GM12865 (cell line): ENCODE measurements at regions not wholly inside any gene's neighbourhood (a gene's known extent, or its start where the extent isn't known, plus 50 kb on each side); places are given as distances from the start of the nearest gene placed in this dataset.
"Not testable (repeated sequence)": the region's sequence is repeated elsewhere in the genome, so short reads cannot be mapped to it uniquely, and the experiment has no call there.

Source experiments
- DNase-seq: peaks from one replicate; pipeline ENCODE4 v3.0.0; 2010; ENCODE audit warnings: low read depth
- H3K4me3 ChIP-seq: 2 replicates; pipeline ENCODE4 v1.5.1; 2011; ENCODE audit warnings: mild to moderate bottlenecking, low read depth, low read length, control low read depth

DNA sequence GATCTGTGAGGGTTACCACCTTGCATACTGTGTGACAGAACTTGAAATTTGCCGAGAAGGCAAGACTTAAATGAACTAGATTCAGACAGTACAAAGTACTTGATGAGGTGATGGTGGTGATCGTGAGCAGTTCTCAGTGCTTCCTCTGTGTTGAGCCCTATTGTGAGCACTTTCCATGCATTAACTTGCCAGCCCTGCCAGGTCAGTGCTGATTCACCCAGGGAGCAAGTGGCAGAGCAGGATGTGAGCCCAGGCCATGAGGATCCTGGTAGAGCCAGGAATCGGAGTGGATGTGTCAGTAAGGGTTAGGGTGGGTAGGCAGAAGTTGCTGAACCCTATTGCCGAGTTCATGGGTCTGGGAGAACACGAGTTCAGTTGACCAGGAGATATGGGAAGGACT lies 4545.7 kb upstream of the TPTE start:
- not testable (repeated sequence) for DNase-seq, H3K4me3 ChIP-seq

DNA sequence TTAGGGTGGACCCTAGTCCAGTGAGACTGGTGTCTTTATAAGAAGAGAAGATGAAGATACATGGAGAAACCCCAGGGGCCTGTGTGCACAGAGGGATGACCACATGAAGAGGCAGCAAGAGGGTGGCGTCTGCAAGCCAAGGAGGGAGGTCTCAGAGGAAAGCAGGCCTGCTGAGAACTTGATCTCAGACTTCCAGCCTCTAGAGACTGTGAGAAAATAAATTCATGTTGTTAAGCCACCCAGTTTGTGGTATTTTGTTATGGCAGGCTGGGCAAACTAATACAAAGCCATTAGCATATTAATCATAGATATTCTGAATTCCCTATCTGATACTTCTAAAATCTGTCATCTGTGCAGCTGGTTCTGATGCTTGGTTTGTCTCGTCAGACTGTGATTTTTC lies 4523.8 kb upstream of the TPTE start:
- H3K4me3 ChIP-seq, DNase-seq: not testable (repeated sequence)

DNA sequence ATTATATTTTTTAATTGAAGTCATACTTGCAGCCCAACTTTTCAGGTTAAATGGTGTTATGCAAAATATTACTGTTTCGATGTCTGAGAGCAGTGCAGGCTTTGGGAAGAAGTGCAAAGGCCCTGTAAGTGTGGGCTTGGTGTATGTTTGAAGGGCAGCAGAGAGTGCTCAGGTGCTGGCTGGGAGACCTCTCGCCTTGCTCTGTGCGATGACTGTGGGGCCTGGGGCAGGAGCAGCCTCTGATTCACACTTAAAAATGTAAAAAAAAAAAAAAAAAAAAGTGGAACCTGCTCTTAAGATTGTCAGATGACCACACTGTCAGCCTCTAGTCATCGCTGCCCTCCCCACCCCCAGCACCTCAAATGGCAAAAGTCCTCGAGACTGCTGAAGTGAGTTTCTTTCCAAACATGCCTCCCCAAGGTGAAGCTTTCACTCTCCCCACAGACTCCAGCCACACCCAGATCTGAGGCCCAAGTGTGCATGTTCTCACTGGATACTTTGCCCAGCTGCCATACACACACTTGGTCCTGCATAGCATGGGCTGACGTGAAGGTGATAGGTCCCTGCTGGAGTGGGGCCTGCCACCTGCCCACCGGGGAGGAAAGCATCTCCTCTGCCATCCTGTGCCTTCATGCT lies 4505.8 kb upstream of the TPTE start:
- DNase-seq, H3K4me3 ChIP-seq: not testable (repeated sequence)

DNA sequence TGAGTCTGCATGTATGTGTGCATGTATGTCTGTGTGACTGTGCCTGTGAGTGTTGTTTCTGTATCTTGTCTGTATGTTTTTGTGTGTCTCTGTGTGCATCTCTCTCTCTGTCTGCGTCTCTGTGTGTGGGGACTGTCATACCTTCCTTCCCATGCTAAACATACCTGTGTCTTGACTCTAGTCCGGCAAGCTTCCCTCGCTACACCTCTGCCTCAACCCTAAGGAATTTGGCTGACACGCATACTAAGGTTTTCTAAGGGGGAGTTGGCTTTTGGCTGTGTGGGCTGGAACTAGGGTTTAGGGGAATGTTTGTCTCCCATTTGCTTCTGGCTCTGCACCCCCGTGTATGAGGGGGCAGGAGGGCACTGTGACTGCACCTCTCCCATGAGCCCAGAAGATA lies 4500.9 kb upstream of the TPTE start:
- H3K4me3 ChIP-seq, DNase-seq: not testable (repeated sequence)

DNA sequence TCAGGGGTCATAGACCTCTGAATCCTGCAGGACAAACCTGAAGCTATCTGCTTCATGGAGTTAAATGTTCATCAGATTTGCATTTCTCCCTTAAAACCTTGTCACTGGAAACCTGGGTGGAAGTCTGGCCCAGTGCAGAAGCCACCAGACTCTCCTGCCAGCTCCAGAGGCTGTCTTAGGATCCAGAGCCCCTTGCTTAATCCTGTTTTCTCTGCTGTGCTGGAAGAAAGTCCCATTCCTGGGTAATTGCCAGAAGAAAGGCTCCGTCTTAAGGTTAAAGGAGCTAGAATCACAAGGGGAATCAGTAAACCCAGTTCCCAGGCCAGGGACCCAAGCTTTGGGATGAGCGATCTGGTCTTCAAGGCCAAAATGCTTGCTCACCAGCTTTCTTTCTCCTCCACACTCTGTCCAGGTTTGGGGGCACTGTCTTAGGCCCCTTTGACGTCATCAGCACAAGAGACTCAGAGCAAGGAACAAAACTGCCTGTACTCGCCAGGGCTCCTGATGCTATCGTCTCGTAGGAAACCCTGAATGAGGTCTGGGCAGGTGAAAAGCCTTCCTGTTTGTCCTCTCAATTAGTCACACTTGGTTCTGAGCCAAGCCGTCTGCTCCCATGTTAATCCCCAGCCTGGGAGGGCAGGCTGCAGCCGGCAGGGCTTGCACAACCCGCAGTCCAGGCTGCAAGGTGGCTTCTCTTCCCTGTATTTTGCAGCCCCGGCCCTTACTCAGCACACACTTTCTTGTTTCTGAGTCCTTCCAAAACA lies 4500.2 kb upstream of the TPTE start:
- DNase-seq, H3K4me3 ChIP-seq: not testable (repeated sequence)

DNA sequence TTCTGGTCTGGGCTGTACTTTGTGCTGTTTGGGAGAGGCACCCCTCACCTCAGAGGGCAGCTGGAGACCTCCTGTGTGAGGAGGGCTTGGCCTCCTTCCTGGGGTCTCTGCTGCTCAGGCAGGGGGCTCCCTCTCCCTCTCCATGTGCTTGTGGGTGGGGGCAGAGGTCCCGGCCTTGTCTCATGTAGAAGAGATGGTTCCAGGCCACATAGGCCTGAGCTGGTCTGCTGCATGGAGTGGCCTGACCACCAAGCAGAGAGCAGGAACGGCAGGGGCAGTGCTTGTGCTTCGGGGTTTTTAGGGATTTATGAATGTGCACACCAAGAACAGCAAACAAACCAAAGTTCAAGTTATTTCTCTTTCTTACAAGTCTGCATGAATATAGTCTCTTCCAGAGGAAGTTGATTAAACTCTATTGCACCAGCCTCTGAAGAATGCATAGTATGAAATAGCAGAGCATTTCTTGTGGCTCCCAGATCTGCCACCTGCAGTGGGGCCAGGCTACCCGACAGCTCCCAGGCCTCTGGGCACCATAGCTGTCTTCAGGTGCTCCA lies 4499.6 kb upstream of the TPTE start:
- H3K4me3 ChIP-seq, DNase-seq: not testable (repeated sequence)

DNA sequence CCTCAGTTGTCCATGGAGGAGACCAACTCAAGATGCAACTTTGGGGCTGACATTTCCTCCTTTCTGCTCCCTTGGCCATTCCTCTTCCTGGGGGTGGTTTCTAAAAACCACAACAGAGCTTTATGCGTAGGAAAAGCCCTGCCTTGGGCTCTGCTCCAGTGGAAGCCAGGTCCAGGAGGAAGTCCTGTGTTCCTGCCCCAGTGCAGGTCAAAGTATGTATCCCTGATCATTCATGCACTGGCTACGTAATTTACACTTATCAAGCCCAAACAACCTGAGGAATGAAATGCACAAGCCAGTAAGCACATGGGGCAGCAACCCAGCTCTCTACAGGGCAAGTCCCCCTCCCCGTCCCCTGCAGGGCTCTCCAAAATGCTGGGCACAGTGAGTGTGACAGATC lies 4498.1 kb upstream of the TPTE start:
- not testable (repeated sequence) for DNase-seq

DNA sequence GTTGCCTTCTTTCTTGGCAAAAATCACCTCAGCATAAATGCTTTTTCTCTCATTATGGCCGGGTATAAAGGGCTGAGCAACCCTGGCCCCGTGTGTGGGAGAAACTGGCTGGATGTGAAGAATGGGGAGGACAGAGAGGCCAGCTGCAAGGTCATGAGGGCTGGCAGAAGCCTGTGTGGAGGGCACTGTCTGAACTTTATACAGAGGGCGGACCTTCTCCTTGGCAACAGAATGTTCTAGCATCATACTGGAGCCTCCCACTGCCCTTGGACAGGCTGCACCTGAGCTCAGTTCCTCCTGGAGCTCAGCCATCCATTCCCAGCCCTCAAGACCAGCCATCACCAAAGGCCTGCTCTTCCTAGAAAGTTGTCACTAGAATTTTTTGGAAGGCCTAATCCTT lies 4496.2 kb upstream of the TPTE start:
- not testable (repeated sequence) for H3K4me3 ChIP-seq, DNase-seq

More for the DNA sequence above, 4498.1 kb upstream of the TPTE start:
- H3K4me3 ChIP-seq = not testable (repeated sequence)

DNA sequence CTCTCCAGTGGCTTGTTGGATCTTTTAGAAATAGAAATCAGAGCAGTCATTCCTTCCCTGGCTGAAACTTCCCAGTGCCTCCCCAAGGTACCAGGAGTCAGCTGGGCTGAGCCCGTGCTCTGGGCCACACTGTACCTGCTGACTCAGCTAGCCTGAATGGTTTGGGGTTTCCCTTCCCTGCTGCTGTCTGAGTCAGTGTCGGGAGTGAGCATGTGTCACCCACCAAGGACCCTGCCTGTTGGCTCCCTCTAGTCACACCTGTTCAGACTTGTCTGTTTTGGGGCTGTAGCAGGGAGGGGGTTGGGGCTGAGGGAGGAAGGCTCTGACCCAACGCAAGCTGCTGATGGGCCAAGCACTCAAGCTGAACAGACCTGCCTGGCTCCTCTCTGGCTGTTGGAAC lies 4493.9 kb upstream of the TPTE start:
- DNase-seq, H3K4me3 ChIP-seq: not testable (repeated sequence)

DNA sequence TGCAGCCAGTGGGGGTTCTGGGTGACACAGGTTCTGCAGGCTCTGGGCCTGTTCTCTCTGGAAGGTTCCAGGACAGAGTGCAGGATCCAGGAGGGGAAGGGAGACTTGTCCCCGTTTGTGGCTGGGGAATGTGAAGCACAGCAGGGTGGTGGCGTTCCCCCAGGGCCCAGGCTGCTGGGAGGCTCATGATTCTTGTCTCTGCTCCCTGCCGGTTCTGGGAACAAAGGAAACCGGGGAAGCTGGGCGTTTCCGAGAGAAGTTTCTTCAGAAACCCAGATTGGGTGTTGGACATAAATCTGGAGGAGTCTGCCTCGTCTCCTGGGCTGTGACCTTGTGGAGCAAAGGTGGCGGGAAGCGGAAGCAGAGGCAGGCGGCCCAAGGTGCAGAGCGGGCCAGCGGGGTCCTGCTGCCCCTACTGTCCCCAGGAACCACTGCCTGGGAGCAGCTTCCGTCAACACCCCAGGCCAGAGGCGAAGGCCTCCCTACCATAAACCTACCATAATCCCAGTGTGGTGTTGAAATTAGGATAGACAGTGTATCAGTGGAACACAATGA lies 4487.2 kb upstream of the TPTE start:
- not testable (repeated sequence) for DNase-seq, H3K4me3 ChIP-seq

DNA sequence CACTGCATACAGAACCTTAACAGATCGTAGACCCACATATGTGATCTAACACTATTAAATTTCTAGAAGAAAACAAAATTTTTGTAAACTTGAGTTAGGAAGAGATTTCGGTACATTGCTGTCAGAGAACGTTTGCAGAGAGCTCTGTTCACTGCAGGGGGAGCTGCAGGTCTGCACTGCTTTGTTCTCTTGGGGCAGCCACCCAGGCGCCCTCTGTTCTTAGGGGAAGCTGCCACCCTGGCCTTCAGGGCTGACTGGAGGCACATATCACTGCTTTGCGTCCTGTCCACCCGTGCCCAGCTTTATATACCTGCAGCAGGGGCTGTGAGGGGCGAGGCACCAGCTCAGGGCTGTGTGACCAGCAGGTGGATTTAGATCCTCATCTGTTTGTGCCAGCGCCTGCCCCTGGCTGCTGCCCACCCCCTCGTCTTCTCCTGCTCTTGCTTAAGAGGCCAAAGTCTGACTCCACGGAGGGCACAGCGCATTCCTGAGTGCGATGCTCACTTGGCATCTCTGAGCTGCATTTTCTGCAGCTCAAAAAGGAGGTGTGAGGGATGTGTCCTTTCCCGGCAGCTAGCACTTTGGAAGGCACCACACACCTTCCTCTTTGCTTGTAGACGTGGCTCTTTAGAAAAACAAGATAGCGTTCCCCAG lies 4486.4 kb upstream of the TPTE start:
- not testable (repeated sequence) for DNase-seq, H3K4me3 ChIP-seq

DNA sequence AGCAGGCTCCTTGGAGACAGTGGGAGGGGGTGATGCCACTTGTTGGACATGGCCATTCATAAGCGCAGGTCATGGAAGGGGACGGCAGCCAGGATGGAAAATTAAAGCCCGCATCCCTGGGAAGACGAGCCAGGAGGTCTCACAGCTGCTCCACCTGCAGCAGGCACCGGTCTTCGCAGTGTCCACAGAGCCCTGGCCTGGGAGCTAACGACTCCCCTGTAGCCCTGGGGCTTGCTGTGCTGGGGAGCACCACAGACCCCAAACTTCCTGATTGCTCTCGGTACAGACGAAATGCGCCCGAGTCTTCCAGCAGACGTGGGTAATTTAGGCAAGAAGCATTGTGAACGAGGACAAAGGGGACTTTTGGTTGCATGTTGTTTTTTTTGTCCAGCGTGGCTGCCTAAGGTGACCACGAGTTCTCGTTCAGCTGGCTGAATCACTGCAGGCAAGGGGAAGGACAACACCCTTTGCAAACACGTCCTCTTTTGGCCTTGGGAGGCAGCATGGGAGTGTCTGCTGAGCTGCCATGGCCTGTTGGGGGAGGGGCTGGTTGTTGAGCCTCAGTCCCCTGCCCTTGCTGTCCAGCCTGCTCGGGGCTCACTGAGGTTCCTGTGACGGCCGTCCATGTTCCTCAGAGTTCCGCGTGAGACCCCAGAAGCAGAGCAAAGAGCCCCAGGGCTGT lies 4485.8 kb upstream of the TPTE start:
- DNase-seq, H3K4me3 ChIP-seq: not testable (repeated sequence)

DNA sequence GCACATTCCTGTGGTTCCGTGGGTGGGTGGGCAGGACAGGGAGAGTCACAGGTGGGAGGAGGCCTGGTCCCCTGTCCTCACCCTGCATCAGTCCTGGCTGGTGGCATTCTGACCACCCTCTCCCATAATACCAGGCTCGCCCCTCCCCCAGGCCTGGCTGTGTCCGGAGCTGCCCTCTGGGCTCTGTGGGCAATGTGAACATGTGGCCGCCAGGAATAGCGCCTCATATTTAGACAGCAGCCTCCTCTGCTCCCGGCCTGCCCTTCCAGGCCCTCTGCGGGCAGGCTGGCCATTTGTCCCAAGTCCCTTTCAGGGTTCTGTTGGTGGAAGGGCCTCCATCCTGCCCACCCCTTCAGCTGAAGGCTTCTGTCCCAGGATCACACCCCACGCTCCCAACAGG lies 4482.2 kb upstream of the TPTE start:
- not testable (repeated sequence) for DNase-seq, H3K4me3 ChIP-seq

DNA sequence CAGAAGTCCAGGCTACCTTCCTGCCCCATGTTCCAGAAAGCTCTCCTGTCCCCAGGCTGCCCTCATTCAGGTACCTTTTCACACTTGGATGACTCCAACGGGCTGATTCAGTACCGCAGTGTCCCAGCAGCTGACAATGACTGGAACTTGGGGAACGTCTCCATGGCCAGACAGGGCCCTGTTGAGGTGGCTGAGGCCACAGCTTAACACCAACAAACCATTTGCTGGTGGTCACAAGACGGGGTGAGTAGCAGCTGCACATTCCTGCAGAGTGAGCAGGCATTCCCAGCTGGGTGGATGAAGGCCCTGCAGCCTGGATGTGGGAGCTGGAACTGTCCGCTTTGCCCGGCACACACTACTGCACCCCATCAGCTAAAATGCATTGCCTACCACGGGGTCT lies 4481.3 kb upstream of the TPTE start:
- not testable (repeated sequence) for DNase-seq, H3K4me3 ChIP-seq

DNA sequence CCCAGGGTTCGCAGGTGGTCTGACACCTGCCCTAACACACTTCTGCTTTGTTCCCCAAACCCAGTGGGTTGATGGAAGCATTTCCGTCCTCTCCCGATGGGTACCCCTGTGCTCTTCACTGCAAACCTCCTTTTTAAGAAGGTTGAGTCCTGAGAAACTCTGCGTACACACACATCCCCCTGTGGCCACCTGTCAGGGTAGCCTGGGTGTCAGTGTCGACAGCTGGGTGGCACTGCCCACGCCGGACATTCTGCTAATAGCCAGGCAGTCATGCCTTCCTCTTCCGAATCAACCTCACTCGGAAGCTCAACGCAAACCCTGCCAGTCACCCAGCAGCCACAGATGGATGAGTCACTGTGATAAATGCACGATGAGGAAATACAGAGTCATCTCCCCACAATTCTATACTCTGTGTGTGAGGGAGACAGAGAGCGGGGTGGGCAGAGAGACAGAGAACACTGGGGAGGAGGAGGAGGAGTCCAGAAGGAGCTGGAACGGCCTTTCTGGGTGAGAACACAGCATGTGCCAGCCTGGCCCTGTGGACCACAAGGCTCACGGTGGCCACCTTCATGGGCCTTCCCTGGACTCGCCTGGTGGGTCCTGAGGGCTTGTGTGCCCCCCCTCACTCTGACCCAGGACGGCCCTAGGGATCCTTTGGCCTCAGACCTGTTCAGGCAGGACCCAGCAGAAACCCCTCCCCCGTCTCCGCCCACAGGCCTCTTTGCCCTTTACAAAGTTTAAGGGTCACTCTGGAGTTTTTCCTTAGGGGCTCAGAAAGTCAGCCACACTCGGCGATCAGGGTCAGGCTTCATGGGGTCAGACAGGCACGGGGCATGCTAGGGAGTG lies 4477.7 kb upstream of the TPTE start:
- not testable (repeated sequence) for H3K4me3 ChIP-seq, DNase-seq

DNA sequence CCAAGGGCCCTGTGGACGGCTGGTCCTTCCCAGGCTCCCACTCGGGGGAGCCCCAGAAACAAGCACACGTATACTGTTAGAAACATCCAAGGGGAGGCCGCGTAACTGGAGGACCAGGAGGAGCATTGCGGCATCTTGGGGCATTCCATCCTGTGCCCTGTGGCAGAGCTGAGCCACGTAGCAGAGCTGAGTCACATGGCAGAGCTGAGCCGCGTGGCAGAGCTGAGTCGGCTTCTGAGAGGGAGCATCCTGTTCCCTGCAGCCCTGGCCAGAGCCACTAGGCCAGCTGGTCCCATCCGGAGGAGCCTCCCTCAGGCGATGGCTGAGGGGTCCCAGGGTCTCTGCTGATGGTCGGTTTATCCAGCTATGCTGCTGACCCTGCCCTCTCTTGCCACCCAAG lies 4476.7 kb upstream of the TPTE start:
- not testable (repeated sequence) for H3K4me3 ChIP-seq, DNase-seq

DNA sequence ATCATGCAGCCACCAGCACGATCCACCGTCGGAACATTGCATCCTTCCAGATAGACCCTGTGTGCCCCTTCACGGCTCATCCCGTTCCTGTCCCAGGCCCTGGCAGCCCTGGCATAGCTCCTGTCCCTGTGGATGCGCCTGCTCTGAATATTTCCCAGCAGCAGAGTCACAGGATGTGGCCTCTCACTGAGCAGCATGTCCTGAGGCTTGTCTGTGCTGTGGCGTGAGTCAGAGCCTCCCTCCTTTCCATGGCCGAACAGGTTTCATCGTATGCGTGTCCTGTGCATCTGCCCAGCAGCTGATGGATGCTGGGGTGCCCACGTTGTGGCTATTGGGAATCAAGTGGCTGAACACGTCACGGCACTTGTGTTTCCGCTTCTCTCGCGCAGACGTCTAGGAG lies 4471.5 kb upstream of the TPTE start:
- not testable (repeated sequence) for DNase-seq, H3K4me3 ChIP-seq

DNA sequence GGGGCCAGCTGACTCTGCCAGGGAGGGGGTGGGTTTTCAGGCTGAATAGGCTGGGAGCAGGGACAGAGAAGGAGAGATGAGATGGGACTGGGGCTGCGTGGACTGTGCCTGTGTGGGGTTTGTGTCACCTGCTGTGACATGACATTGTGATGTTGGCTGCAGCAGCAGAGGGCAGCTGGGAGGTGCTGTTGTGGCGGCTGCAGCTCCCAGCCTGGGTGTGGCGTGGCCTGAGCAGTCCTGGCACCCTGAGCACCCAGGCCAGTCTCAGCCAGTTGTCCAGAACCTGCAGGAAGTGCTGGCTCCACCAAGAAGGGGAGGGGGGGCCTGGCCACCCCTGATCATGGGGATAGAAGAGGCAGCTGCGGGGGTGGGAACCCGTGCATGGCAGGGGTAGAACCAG lies 4469.3 kb upstream of the TPTE start:
- not testable (repeated sequence) for H3K4me3 ChIP-seq, DNase-seq
